Body of pancreas (tissue), 4 donors: ENCODE measurements at regions not wholly inside any gene's neighbourhood (a gene's known extent, or its start where the extent isn't known, plus 50 kb on each side); places are given as distances from the start of the nearest gene placed in this dataset.

ENCODE experiments used
- CTCF ChIP-seq, 7 experiments: fragments of 450-650 bp in 4 of 7; fragments of 200-600 bp in 3 of 7; sonication (generic) in 3 of 7; IDR thresholded peaks; one replicate each; pipeline ENCODE4 v1.5.1; 2016 to 2019; ENCODE audit warnings: antibody characterized with exemption in 7 of 7
- POLR2A ChIP-seq, 3 donors: fragments of 450-650 bp; IDR thresholded peaks; one replicate each; pipeline ENCODE4 v1.6.1; 2016; ENCODE audit warnings: antibody characterized with exemption in 3 of 3, mild to moderate bottlenecking in 2 of 3

GRCh38 chr13:39900106-39900750, 244.8 kb downstream of the COG6 start:
- TF ChIP-seq CTCF (IDR thresholded peaks at IDR 0.05) (no peak), POLR2A (IDR thresholded peaks at IDR 0.05) (no peak)
